Fibroblast of lung (primary cell): ENCODE measurements at regions not wholly inside any gene's neighbourhood (a gene's known extent, or its start where the extent isn't known, plus 50 kb on each side); places are given as distances from the start of the nearest gene placed in this dataset.
A peak's percentile ranks its signal among the peaks of the same experiment; 100 is the strongest.

Experiments used
- DNase-seq, 2 donors: peaks; one replicate each; pipeline versions ENCODE4 v3.0.0 to v3.0.0-alpha.2; 2010; ENCODE audit warnings: low read depth in 2 of 2
- H2AFZ ChIP-seq: 2 replicates; pipeline ENCODE4 v1.5.1; 2012; ENCODE audit warnings: low read length, control low read depth, inconsistent platforms
- H3K27ac ChIP-seq: 2 replicates; pipeline ENCODE4 v1.5.1; 2011; ENCODE audit warnings: low read length, control low read depth; ENCODE audit not compliant: insufficient read depth
- H3K27me3 ChIP-seq: 2 replicates; pipeline ENCODE4 v1.5.1; 2011; ENCODE audit warnings: mild to moderate bottlenecking, low read length; ENCODE audit not compliant: control insufficient read depth, insufficient read depth
- H3K36me3 ChIP-seq: 2 replicates; pipeline ENCODE4 v1.5.1; 2011; ENCODE audit warnings: low read length; ENCODE audit not compliant: control insufficient read depth, insufficient read depth
- H3K4me1 ChIP-seq: 2 replicates; pipeline ENCODE4 v1.5.1; 2011; ENCODE audit warnings: low read length; ENCODE audit not compliant: control insufficient read depth, insufficient read depth; ENCODE audit errors: extremely low read depth
- H3K4me2 ChIP-seq: 2 replicates; pipeline ENCODE4 v1.5.1; 2011; ENCODE audit warnings: low read length, control low read depth; ENCODE audit not compliant: insufficient read depth; ENCODE audit errors: extremely low read depth
- H3K4me3 ChIP-seq, 4 experiments: fragments of 200-600 bp in 1 of 4; sonication (generic) in 1 of 4; replicated peaks in 1 of 4; 2 replicates each; pipeline ENCODE4 v1.5.1; 2011 to 2016; ENCODE audit warnings: low read length in 4 of 4, low read depth in 3 of 4, mild to moderate bottlenecking in 3 of 4, control low read depth in 2 of 4, inconsistent platforms in 1 of 4, mixed read lengths in 1 of 4; ENCODE audit not compliant: insufficient read depth in 1 of 4; ENCODE audit errors: control extremely low read depth in 1 of 4
- H3K79me2 ChIP-seq: 2 replicates; pipeline ENCODE4 v1.5.1; 2012; ENCODE audit warnings: mild to moderate bottlenecking, low read length, inconsistent platforms; ENCODE audit not compliant: control insufficient read depth, insufficient read depth
- H3K9ac ChIP-seq: 2 replicates; pipeline ENCODE4 v1.5.1; 2011; ENCODE audit warnings: mild to moderate bottlenecking, low read length, control low read depth; ENCODE audit not compliant: insufficient read depth
- H3K9me3 ChIP-seq: 2 replicates; pipeline ENCODE4 v1.5.1; 2012; ENCODE audit warnings: low read depth, low read length; ENCODE audit not compliant: control insufficient read depth, insufficient read depth
- H4K20me1 ChIP-seq: 2 replicates; pipeline ENCODE4 v1.5.1; 2011; ENCODE audit warnings: low read length; ENCODE audit not compliant: control insufficient read depth, insufficient read depth; ENCODE audit errors: extremely low read depth
- CTCF ChIP-seq, 2 donors: IDR thresholded peaks in 1 of 2; conservative IDR thresholded peaks in 1 of 2; 1 replicate in 1 of 2; 2 replicates in 1 of 2; pipeline ENCODE4 v1.5.1; 2011 to 2012; ENCODE audit warnings: low read length in 2 of 2, control low read depth in 1 of 2, inconsistent platforms in 1 of 2, low read depth in 1 of 2, mild to moderate bottlenecking in 1 of 2
- EZH2 ChIP-seq: IDR thresholded peaks from 2 replicates; pipeline ENCODE4 v1.5.1; 2012; ENCODE audit warnings: low read length, control low read depth, mild to moderate bottlenecking; ENCODE audit errors: missing control alignments

DNA sequence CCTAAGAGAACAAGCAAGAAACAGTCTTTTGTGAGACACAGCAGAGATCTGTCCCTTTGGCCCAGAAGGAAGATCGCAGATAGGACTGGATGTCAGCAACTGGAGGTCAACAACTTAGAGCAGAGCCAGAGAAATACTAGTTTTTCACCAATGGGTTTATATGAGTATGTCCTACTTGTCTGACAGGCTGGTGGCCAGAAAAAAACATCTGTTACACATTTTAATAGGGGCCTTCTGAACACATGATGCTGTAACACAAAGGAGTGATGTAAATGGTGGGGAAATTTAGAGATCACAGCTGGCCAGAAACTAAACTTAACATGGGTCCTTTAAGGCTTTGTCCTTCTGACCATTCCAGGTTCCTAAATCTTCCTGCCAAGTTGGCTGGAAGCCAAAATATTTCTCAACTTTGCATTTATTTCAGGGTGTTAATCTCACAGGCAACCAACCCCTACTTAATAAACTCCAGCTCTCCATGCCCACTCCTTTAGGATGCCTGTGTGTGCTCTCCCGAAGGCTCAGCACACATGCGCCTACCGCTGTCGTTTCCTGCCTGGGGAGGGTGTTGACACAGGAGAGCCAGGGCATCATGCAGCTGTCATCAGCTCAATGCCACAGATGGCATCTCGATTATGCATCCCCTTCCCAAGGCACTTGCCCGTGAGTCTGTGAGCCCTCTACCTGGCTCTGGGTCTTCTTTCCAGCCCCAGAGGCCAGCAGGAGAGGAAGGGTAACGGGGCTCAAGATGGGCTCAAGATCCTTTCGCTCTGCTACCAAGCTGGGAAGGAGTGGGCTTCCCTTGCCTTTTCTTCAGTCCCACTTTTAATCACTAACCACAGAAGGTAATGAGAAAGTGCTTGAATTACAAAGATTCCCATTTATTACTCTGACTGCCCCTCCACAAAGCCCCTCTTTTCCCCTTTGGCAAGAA is 252.5 kb downstream of the ETAA1 start:
- Histone ChIP-seq H3K79me2 (no peaks in the 10 kb centered on the region), H3K27me3 (no peaks in the 10 kb centered on the region), H3K9ac (no peak overlapping the region), H3K27ac (no peak overlapping the region), H3K4me1 (peaks cover 5% of the 10 kb centered on the region), H4K20me1 (no peaks in the 10 kb centered on the region), H3K4me3 (no peak overlapping the region), H3K36me3 (no peaks in the 10 kb centered on the region), H3K4me2 (no peak overlapping the region), H3K9me3 (no peaks in the 10 kb centered on the region), H2AFZ (no peak overlapping the region)
- TF ChIP-seq EZH2 (no peak), CTCF (conservative IDR thresholded peaks at IDR 0.05 in 1 of 2, IDR thresholded peaks at IDR 0.05 in 1 of 2; ENCODE audit: low read depth in 1 of 2, low read length in 2 of 2) (no peak)
- peak; percentile 53 to 95 for DNase-seq

- no peak overlapping the region for H3K4me3 ChIP-seq
These were observed 253.4 kb downstream of the ETAA1 start for GRCh38 chr2:67650291-67651133.

More at GRCh38 chr2:67650291-67651133, 253.4 kb downstream of the ETAA1 start:
- Histone ChIP-seq H3K4me2 (peak overlapping the region; percentile 19), H3K4me1 (peaks cover 5% of the 10 kb centered on the region), H4K20me1 (no peaks in the 10 kb centered on the region), H3K9ac (no peak overlapping the region), H3K9me3 (no peaks in the 10 kb centered on the region), H3K27ac (no peak overlapping the region), H3K36me3 (no peaks in the 10 kb centered on the region), H3K79me2 (no peaks in the 10 kb centered on the region), H3K27me3 (no peaks in the 10 kb centered on the region), H2AFZ (no peak overlapping the region)
- TF ChIP-seq EZH2 (no peak), CTCF (conservative IDR thresholded peaks at IDR 0.05 in 1 of 2, IDR thresholded peaks at IDR 0.05 in 1 of 2; ENCODE audit: low read depth in 1 of 2, low read length in 2 of 2) (peak; percentile 87 to 89)
- peak; percentile 94 to 97 for DNase-seq
